Thoracic aorta (tissue), 2 donors: ENCODE measurements at regions not wholly inside any gene's neighbourhood (a gene's known extent, or its start where the extent isn't known, plus 50 kb on each side); places are given as distances from the start of the nearest gene placed in this dataset.
"Not testable (repeated sequence)": the region's sequence is repeated elsewhere in the genome, so short reads cannot be mapped to it uniquely, and the experiment has no call there.

Experiments used
- ATAC-seq: fragments of 150-250 bp; one replicate; pipeline ENCODE4 v1.8.0; 2017; ENCODE audit warnings: low read depth; ENCODE audit not compliant: insufficient number of reproducible peaks, low FRiP score
- DNase-seq: peaks from one replicate; pipeline ENCODE4 v3.0.0-alpha.2; 2020; ENCODE audit warnings: low spot score
- H3K27ac ChIP-seq, 2 donors: fragments of 200-600 bp; sonication (generic); 1 replicate in 1 of 2; 2 replicates in 1 of 2; pipeline ENCODE4 v1.5.1; 2016; ENCODE audit warnings: mild to moderate bottlenecking in 2 of 2, moderate library complexity in 2 of 2
- H3K27me3 ChIP-seq: fragments of 200-600 bp; sonication (generic); replicated peaks from 2 replicates; pipeline ENCODE4 v1.6.0; 2016; ENCODE audit warnings: mild to moderate bottlenecking; ENCODE audit not compliant: insufficient read depth
- H3K36me3 ChIP-seq: fragments of 200-600 bp; sonication (generic); one replicate; pipeline ENCODE4 v1.5.1; 2016
- H3K4me1 ChIP-seq, 2 donors: fragments of 200-600 bp; sonication (generic); 1 replicate in 1 of 2; 2 replicates in 1 of 2; pipeline versions ENCODE4 v1.5.1 to v1.6.0; 2016; ENCODE audit warnings: low read depth in 2 of 2, mild to moderate bottlenecking in 1 of 2; ENCODE audit not compliant: control insufficient read depth in 1 of 2
- H3K4me3 ChIP-seq: fragments of 200-600 bp; sonication (generic); 2 replicates; pipeline ENCODE4 v1.5.1; 2016; ENCODE audit warnings: mild to moderate bottlenecking
- H3K9me3 ChIP-seq: fragments of 200-600 bp; sonication (generic); 2 replicates; pipeline ENCODE4 v1.5.1; 2016
- TF ChIP-seq, protein P1 (sequence below): fragments of 200-600 bp; sonication (generic); IDR thresholded peaks from one replicate; pipeline ENCODE4 v1.5.1; 2019; ENCODE audit warnings: antibody characterized with exemption

DNA sequence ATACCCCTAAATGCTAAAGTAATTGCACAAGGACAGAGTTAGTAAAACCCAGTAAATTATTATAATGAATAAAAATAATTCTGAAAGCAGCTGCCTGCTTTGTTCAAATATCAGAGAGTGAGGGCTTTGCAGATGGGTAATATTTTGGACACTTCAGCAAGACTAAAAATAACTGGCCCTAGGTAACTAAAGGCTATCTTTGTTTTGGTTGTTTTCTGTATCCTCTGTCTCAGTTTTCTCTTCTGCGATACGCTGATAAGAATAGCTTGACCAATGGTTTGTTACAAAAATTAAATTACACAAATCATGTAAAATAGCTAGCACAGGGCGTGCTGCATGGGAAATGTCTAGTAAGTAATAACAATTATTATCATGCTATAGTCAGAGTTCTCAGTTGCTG is 204.7 kb downstream of the FGFR2 start:
- TF ChIP-seq, protein P1, sequence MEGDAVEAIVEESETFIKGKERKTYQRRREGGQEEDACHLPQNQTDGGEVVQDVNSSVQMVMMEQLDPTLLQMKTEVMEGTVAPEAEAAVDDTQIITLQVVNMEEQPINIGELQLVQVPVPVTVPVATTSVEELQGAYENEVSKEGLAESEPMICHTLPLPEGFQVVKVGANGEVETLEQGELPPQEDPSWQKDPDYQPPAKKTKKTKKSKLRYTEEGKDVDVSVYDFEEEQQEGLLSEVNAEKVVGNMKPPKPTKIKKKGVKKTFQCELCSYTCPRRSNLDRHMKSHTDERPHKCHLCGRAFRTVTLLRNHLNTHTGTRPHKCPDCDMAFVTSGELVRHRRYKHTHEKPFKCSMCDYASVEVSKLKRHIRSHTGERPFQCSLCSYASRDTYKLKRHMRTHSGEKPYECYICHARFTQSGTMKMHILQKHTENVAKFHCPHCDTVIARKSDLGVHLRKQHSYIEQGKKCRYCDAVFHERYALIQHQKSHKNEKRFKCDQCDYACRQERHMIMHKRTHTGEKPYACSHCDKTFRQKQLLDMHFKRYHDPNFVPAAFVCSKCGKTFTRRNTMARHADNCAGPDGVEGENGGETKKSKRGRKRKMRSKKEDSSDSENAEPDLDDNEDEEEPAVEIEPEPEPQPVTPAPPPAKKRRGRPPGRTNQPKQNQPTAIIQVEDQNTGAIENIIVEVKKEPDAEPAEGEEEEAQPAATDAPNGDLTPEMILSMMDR, result no peak
- Histone ChIP-seq H3K27me3 (no peaks in the 10 kb centered on the region), H3K4me3 (no peak overlapping the region), H3K36me3 (no peaks in the 10 kb centered on the region), H3K4me1 (no peaks in the 10 kb centered on the region), H3K27ac (no peak overlapping the region), H3K9me3 (no peaks in the 10 kb centered on the region)
- ATAC-seq, result no peak
- DNase-seq, result no peak

DNA sequence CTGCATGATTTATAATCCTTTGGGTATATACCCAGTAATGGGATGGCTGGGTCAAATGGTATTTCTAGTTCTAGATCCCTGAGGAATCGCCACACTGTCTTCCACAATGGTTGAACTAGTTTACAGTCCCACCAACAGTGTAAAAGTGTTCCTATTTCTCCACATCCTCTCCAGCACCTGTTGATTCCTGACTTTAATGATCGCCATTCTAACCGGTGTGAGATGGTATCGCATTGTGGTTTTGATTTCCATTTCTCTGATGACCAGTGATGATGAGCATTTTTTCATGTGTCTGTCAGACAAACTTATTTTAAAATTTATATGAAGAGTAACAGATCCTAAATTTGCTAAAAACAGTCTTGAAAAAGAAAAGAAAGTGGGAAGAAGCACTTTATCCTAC is 197.7 kb downstream of the FGFR2 start:
- not testable (repeated sequence) for DNase-seq, H3K4me1 ChIP-seq, H3K27me3 ChIP-seq, ATAC-seq, H3K36me3 ChIP-seq, H3K4me3 ChIP-seq, H3K27ac ChIP-seq, H3K9me3 ChIP-seq

DNA sequence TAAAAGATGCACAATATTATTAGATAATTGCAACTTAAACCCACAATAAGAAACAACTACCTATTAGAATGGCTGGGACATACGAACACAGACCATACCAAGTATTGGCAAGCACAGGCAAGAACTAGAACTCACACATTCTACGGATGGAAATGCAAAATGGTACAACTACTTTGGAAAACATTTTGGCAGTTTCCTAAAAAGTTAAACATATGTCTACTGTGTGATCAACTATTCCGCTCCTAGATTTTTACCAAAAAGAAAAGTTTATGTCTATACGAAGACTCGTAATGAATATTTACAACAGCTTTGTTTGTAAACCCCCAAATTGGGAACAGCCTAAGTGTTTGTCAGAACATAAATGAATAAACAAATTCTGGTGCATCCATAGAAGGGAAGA is 194.7 kb downstream of the FGFR2 start:
- no peaks in the 10 kb centered on the region for H3K4me1 ChIP-seq
- H3K27ac ChIP-seq, result no peak overlapping the region
- no peak overlapping the region for H3K4me3 ChIP-seq
- no peaks in the 10 kb centered on the region for H3K9me3 ChIP-seq
- H3K27me3 ChIP-seq, result no peaks in the 10 kb centered on the region
- TF ChIP-seq, protein P1, result no peak
- ATAC-seq, result no peak
- no peak for DNase-seq
- H3K36me3 ChIP-seq, result no peaks in the 10 kb centered on the region

DNA sequence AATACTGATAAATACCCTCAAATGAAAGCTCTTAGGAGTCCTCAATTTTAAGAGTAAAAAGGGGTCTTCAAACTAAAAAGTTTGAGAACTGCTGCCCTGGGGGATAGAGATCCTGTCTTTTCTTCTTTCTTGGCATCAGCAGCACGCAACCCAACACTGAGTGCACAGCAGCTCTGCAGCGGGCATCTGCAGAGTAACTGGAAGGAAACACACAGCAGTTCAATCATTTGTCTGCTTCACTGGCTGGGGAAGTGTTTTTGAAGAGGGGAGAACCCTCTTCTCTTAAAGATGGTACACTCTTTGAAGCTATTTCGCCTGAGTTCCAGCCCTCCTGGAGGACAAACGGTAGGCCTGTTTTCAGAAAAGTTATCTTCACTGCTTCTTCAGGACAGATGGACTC is 193.6 kb downstream of the FGFR2 start:
- TF ChIP-seq, protein P1, result no peak
- ATAC-seq (no peak), DNase-seq (no peak)
- Histone ChIP-seq H3K4me1 (no peaks in the 10 kb centered on the region), H3K27ac (no peak overlapping the region), H3K27me3 (no peaks in the 10 kb centered on the region), H3K36me3 (no peaks in the 10 kb centered on the region), H3K4me3 (no peak overlapping the region), H3K9me3 (no peaks in the 10 kb centered on the region)

DNA sequence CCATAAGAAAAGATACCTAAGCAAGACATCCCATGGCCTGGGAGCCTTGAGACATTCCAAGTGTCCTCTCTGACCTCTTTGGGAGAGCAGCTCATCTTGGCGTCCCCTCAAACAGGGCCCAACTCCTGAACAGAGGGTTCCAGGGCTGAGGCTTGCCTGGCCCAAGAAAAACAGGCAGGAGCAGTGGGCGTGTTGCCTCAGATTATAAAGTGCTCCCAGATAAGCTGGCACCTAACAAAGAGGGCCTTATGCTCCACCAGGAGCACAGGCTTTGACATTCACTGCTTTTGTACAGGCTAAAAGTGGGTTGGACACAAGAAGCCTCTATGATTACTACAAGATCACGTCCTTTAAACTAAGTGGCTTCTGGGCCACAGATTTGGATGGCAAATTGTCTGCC is 193.1 kb downstream of the FGFR2 start:
- TF ChIP-seq, protein P1, result no peak
- Histone ChIP-seq H3K27me3 (no peaks in the 10 kb centered on the region), H3K27ac (no peak overlapping the region), H3K4me3 (no peak overlapping the region), H3K36me3 (no peaks in the 10 kb centered on the region), H3K9me3 (no peaks in the 10 kb centered on the region), H3K4me1 (no peaks in the 10 kb centered on the region)
- ATAC-seq (no peak), DNase-seq (no peak)

DNA sequence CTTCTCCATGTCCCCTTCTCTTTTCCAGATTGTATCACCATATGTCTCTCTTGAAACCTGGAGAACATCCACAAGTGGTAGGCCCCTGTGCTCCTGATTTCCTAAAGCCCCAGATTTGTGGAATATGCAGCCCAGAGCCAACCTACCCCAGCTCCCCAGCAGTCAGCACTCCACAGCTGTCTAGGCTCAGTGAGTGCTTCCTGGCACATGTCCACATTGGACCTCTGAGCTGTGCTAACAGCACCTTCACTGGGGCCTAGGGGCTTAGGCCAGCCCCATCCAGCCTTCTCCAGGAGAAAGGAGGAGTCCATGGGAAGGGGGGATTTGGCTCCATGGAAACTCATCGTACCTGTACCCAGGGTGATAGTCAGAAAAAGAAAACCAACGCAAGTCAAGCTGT is 192.7 kb downstream of the FGFR2 start:
- H3K4me1 ChIP-seq, result no peaks in the 10 kb centered on the region
- TF ChIP-seq, protein P1, result no peak
- no peaks in the 10 kb centered on the region for H3K27me3 ChIP-seq
- ATAC-seq (no peak), DNase-seq (no peak)
- no peaks in the 10 kb centered on the region for H3K36me3 ChIP-seq
- no peak overlapping the region for H3K4me3 ChIP-seq
- H3K27ac ChIP-seq, result no peak overlapping the region
- H3K9me3 ChIP-seq, result no peaks in the 10 kb centered on the region
